Testis (tissue), 2 donors: ENCODE measurements at regions not wholly inside any gene's neighbourhood (a gene's known extent, or its start where the extent isn't known, plus 50 kb on each side); places are given as distances from the start of the nearest gene placed in this dataset.
A peak's percentile ranks its signal among the peaks of the same experiment; 100 is the strongest.

Experiments used
- DNase-seq: peaks from one replicate; pipeline ENCODE4 v3.0.0-alpha.2; 2019
- H3K27ac ChIP-seq, 2 donors: fragments of 200-600 bp; sonication (generic); one replicate each; pipeline ENCODE4 v1.5.1; 2019
- H3K27me3 ChIP-seq: fragments of 200-600 bp; sonication (generic); one replicate; pipeline ENCODE4 v1.5.1; 2019
- H3K36me3 ChIP-seq: fragments of 200-600 bp; sonication (generic); one replicate; pipeline ENCODE4 v1.5.1; 2017; ENCODE audit warnings: low read depth; ENCODE audit errors: missing control alignments
- H3K4me1 ChIP-seq: fragments of 200-600 bp; sonication (generic); one replicate; pipeline ENCODE4 v1.5.1; 2019
- H3K4me3 ChIP-seq, 2 donors: fragments of 200-600 bp; sonication (generic); one replicate each; pipeline ENCODE4 v1.5.1; 2017 to 2019
- H3K9me3 ChIP-seq: fragments of 200-600 bp; sonication (generic); one replicate; pipeline ENCODE4 v1.5.1; 2017
- POLR2A ChIP-seq: fragments of 450-650 bp; IDR thresholded peaks from one replicate; pipeline ENCODE4 v1.6.1; 2017; ENCODE audit warnings: antibody characterized with exemption, mild to moderate bottlenecking, moderate library complexity
- WGBS, 2 donors: methylation state at CpG; one replicate each; pipeline ENCODE4 v1.1.5; 2018; 5-methylcytosine and 5-hydroxymethylcytosine counted together
- intact Hi-C: fragments of 100-400 bp; cut with DNase I; formaldehyde crosslinking; loops from one replicate; pipeline ENCODE4 v1.15.1; 2023; ENCODE audit warnings: low total_unique reads
- TF ChIP-seq, protein P1 (sequence below), 3 experiments: fragments of 450-650 bp in 2 of 3; fragments of 200-600 bp in 1 of 3; sonication (generic) in 1 of 3; IDR thresholded peaks; one replicate each; pipeline ENCODE4 v1.5.1; 2016 to 2019; ENCODE audit warnings: antibody characterized with exemption in 3 of 3, mild to moderate bottlenecking in 2 of 3, moderate library complexity in 1 of 3

GRCh38 chr5:88483964-88484672 is 215.5 kb upstream of the TMEM161B start:
- Histone ChIP-seq H3K4me3 (peak overlapping the region in 1 of 2 donors; percentile 15), H3K9me3 (no peaks in the 10 kb centered on the region), H3K4me1 (no peaks in the 10 kb centered on the region), H3K27me3 (no peaks in the 10 kb centered on the region), H3K27ac (no peak overlapping the region), H3K36me3 (no peaks in the 10 kb centered on the region)
- intact Hi-C loops: no loop called here
- TF ChIP-seq, protein P1, sequence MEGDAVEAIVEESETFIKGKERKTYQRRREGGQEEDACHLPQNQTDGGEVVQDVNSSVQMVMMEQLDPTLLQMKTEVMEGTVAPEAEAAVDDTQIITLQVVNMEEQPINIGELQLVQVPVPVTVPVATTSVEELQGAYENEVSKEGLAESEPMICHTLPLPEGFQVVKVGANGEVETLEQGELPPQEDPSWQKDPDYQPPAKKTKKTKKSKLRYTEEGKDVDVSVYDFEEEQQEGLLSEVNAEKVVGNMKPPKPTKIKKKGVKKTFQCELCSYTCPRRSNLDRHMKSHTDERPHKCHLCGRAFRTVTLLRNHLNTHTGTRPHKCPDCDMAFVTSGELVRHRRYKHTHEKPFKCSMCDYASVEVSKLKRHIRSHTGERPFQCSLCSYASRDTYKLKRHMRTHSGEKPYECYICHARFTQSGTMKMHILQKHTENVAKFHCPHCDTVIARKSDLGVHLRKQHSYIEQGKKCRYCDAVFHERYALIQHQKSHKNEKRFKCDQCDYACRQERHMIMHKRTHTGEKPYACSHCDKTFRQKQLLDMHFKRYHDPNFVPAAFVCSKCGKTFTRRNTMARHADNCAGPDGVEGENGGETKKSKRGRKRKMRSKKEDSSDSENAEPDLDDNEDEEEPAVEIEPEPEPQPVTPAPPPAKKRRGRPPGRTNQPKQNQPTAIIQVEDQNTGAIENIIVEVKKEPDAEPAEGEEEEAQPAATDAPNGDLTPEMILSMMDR (IDR thresholded peaks at IDR 0.05): no peak
- DNase-seq: no peak
- 54 to 62% methylated on average over 10 of the region's 10 CpGs for WGBS, 2 donors

DNA sequence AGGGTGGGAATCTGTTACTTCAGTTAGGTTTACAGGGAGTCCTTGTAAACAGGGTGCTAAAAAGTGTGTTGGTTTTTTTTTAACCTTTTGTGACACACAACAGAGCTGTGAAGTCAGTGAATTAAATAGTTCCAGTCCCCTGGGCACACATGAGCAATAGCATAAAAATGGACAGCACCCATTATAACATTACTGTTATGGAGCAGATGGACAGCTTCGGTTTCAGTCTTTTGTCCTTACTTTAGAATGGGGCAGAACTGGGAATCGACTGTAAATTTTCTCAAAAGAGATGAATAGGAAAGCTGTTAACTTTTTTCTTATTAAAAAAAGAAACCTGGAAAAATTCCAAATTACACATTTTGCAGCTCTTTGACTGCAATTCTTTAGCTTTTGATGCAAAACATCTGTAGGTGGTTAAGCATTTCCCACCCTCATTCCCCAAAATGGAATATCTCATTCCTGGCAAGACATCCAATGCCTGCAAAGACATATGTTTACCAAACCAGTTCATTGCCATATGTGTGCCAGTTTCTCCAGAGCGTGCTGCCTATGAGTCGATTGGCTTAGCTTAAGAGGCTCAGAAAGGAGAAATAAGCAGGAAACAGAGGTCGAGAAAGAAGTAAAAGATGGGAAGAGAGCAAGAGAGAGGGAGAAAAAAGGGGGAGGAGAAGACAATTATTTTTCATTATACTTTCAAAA is 212.3 kb upstream of the TMEM161B start:
- H3K4me1 ChIP-seq: no peaks in the 10 kb centered on the region
- no peak for DNase-seq
- H3K4me3 ChIP-seq: no peak overlapping the region
- H3K27ac ChIP-seq: no peak overlapping the region
- H3K36me3 ChIP-seq: no peaks in the 10 kb centered on the region
- no peaks in the 10 kb centered on the region for H3K27me3 ChIP-seq
- WGBS, 2 donors: 59 to 68% methylated on average over 5 of the region's 5 CpGs
- no peaks in the 10 kb centered on the region for H3K9me3 ChIP-seq
- TF ChIP-seq, protein P1 (IDR thresholded peaks at IDR 0.05): no peak
- no peak for TF ChIP-seq POLR2A
- intact Hi-C loops: no loop called here

DNA sequence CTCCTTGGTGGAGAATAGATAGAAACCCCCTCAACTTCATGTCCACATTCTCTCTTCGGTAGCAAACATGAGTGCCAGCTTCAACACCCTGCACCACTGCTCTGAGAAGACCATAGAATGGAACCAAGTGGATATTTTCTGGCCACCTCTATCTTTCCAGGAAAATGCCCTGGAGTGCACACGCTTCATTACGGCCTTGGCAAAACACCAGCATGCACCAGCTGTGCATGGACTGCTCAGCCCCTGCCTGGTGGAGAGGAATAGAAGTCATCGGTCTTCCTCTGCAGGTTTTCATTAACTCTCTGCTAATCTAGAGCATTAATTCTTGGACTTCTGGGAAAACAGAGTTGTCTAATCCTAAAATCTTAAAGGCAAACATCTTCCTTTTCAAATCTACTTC is 211.6 kb upstream of the TMEM161B start:
- 59 to 63% methylated on average over 4 of the region's 4 CpGs for WGBS, 2 donors
- Histone ChIP-seq H3K9me3 (no peaks in the 10 kb centered on the region), H3K4me1 (no peaks in the 10 kb centered on the region), H3K27me3 (no peaks in the 10 kb centered on the region), H3K36me3 (no peaks in the 10 kb centered on the region), H3K4me3 (no peak overlapping the region), H3K27ac (no peak overlapping the region)
- intact Hi-C loops: no loop called here
- no peak for TF ChIP-seq POLR2A
- TF ChIP-seq, protein P1 (IDR thresholded peaks at IDR 0.05): no peak
- DNase-seq: no peak

- 15 to 20% methylated on average over 1 of the region's 1 CpG for WGBS, 2 donors
- Histone ChIP-seq H3K4me1 (no peaks in the 10 kb centered on the region), H3K4me3 (no peak overlapping the region), H3K27ac (no peak overlapping the region), H3K9me3 (no peaks in the 10 kb centered on the region), H3K27me3 (no peaks in the 10 kb centered on the region), H3K36me3 (no peaks in the 10 kb centered on the region)
- no peak for TF ChIP-seq POLR2A
- TF ChIP-seq, protein P1 (IDR thresholded peaks at IDR 0.05): no peak
- no peak for DNase-seq
- intact Hi-C loops: no loop called here
Observed at GRCh38 chr5:88474574-88474973, 205.9 kb upstream of the TMEM161B start.
